ENCODE measurements at regions not wholly inside any gene's neighbourhood (a gene's known extent, or its start where the extent isn't known, plus 50 kb on each side); places are given as distances from the start of the nearest gene placed in this dataset.

DNA sequence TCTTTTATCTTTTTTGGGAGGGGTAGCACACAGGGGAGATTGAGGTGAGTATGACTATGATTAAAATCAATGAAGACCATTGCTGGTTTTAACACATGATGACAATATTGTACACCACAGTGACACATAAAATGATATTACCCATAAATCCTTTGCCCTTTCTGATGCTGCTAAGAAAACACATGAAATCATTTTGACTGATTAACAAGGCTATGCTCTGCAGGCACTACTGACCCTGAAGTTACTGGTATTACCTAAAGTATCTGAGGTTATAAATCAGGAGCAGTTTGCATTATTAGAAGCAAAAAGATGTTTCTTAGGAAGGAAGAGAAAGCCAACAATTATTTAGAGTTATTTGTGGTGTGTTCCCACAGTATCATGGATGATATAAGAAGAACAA is 701.2 kb upstream of the PTBP2 start:
- BruUV-seq (replicated peaks), result no TSS peak
- intact Hi-C loops (cut with micrococcal nuclease; ENCODE audit: unreplicated experiment), result no loop called here
- H3K9me3 ChIP-seq (ENCODE audit: low read length), result no peaks in the 10 kb centered on the region
- FAIRE-seq (no peak), DNase-seq (ENCODE audit: low spot score) (no peak), ATAC-seq (no peak)
- H2AFZ ChIP-seq (ENCODE audit: low read length), result no peak overlapping the region
- CTCF ChIA-PET (ENCODE audit: low intra/inter-chr PET ratio, low total read pairs), result no interaction called here
- no peaks in the 10 kb centered on the region for H3K4me1 ChIP-seq (ENCODE audit: insufficient read depth, low read length)
- H3K4me3 ChIP-seq (replicated peaks in 1 of 3; ENCODE audit: insufficient read depth in 1 of 3, low read depth in 2 of 3, low read length in 3 of 3), result no peak overlapping the region
- H3K9ac ChIP-seq (ENCODE audit: insufficient read depth, low read depth, low read length), result no peak overlapping the region
- no peaks in the 10 kb centered on the region for H3K79me2 ChIP-seq (ENCODE audit: insufficient read depth, low read length)
- H3K36me3 ChIP-seq (replicated peaks in 1 of 2; ENCODE audit: control insufficient read depth in 1 of 2, insufficient read depth in 2 of 2, low read length in 2 of 2), result no peaks in the 10 kb centered on the region
- no peak overlapping the region for H3K4me2 ChIP-seq (ENCODE audit: low read depth, low read length)
- in situ Hi-C loops (cut with HindIII; ENCODE audit: extremely low pct_ligation_motif_present, low pct_unique_long_range_greater_than_20kb), result no loop called here
- POLR2A ChIA-PET, result no interaction called here
- H3K27me3 ChIP-seq (ENCODE audit: control insufficient read depth in 1 of 2, insufficient read depth in 2 of 2, low read length in 2 of 2), result no peaks in the 10 kb centered on the region
- H3K27ac ChIP-seq (ENCODE audit: extremely low read length, insufficient read depth, low read length), result no peak overlapping the region
- H4K20me1 ChIP-seq (ENCODE audit: insufficient read depth, low read length), result no peaks in the 10 kb centered on the region
- no peak for TF ChIP-seq ZNF234 (CRISPR knock-in tag; conservative IDR thresholded peaks at IDR 0.05)
- TF ChIP-seq ZBTB33 (CRISPR knock-in tag; IDR thresholded peaks at IDR 0.05), result no peak
- no peak for TF ChIP-seq CAMTA2 (CRISPR knock-in tag; IDR thresholded peaks at IDR 0.05; ENCODE audit: borderline replicate concordance)
- TF ChIP-seq, protein P1, sequence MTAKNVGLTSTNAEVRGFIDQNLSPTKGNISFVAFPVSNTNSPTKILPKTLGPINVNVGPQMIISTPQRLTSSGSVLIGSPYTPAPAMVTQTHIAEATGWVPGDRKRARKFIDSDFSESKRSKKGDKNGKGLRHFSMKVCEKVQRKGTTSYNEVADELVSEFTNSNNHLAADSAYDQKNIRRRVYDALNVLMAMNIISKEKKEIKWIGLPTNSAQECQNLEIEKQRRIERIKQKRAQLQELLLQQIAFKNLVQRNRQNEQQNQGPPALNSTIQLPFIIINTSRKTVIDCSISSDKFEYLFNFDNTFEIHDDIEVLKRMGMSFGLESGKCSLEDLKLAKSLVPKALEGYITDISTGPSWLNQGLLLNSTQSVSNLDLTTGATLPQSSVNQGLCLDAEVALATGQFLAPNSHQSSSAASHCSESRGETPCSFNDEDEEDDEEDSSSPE (CRISPR knock-in tag; IDR thresholded peaks at IDR 0.05), result no peak
- TF ChIP-seq, protein P2, sequence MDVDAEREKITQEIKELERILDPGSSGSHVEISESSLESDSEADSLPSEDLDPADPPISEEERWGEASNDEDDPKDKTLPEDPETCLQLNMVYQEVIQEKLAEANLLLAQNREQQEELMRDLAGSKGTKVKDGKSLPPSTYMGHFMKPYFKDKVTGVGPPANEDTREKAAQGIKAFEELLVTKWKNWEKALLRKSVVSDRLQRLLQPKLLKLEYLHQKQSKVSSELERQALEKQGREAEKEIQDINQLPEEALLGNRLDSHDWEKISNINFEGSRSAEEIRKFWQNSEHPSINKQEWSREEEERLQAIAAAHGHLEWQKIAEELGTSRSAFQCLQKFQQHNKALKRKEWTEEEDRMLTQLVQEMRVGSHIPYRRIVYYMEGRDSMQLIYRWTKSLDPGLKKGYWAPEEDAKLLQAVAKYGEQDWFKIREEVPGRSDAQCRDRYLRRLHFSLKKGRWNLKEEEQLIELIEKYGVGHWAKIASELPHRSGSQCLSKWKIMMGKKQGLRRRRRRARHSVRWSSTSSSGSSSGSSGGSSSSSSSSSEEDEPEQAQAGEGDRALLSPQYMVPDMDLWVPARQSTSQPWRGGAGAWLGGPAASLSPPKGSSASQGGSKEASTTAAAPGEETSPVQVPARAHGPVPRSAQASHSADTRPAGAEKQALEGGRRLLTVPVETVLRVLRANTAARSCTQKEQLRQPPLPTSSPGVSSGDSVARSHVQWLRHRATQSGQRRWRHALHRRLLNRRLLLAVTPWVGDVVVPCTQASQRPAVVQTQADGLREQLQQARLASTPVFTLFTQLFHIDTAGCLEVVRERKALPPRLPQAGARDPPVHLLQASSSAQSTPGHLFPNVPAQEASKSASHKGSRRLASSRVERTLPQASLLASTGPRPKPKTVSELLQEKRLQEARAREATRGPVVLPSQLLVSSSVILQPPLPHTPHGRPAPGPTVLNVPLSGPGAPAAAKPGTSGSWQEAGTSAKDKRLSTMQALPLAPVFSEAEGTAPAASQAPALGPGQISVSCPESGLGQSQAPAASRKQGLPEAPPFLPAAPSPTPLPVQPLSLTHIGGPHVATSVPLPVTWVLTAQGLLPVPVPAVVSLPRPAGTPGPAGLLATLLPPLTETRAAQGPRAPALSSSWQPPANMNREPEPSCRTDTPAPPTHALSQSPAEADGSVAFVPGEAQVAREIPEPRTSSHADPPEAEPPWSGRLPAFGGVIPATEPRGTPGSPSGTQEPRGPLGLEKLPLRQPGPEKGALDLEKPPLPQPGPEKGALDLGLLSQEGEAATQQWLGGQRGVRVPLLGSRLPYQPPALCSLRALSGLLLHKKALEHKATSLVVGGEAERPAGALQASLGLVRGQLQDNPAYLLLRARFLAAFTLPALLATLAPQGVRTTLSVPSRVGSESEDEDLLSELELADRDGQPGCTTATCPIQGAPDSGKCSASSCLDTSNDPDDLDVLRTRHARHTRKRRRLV (CRISPR knock-in tag; IDR thresholded peaks at IDR 0.05), result no peak
- TF ChIP-seq REXO4 (CRISPR knock-in tag; IDR thresholded peaks at IDR 0.05; ENCODE audit: borderline replicate concordance), result no peak
- no peak for TF ChIP-seq ARID2 (CRISPR knock-in tag; IDR thresholded peaks at IDR 0.05; ENCODE audit: borderline replicate concordance)
- TF ChIP-seq ZNF180 (CRISPR knock-in tag; IDR thresholded peaks at IDR 0.05; ENCODE audit: borderline replicate concordance, low read depth), result no peak
- TF ChIP-seq ZNF790 (CRISPR knock-in tag; IDR thresholded peaks at IDR 0.05; ENCODE audit: borderline replicate concordance), result no peak
- TF ChIP-seq GATAD2A (CRISPR knock-in tag; IDR thresholded peaks at IDR 0.05), result no peak
- no peak for TF ChIP-seq GFI1 (CRISPR knock-in tag; IDR thresholded peaks at IDR 0.05; ENCODE audit: borderline replicate concordance)
- no peak for TF ChIP-seq HNRNPH1 (optimal IDR thresholded peaks at IDR 0.05; ENCODE audit: low read depth, low read length)
- TF ChIP-seq U2AF1 (optimal IDR thresholded peaks at IDR 0.05; ENCODE audit: low read depth, low read length), result no peak
- TF ChIP-seq, protein P3, sequence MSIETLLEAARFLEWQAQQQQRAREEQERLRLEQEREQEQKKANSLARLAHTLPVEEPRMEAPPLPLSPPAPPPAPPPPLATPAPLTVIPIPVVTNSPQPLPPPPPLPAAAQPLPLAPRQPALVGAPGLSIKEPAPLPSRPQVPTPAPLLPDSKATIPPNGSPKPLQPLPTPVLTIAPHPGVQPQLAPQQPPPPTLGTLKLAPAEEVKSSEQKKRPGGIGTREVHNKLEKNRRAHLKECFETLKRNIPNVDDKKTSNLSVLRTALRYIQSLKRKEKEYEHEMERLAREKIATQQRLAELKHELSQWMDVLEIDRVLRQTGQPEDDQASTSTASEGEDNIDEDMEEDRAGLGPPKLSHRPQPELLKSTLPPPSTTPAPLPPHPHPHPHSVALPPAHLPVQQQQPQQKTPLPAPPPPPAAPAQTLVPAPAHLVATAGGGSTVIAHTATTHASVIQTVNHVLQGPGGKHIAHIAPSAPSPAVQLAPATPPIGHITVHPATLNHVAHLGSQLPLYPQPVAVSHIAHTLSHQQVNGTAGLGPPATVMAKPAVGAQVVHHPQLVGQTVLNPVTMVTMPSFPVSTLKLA (IDR thresholded peaks at IDR 0.05), result no peak
- no peak for TF ChIP-seq ZNF816 (CRISPR knock-in tag; IDR thresholded peaks at IDR 0.05; ENCODE audit: borderline replicate concordance)
